ENCODE measurements at regions not wholly inside any gene's neighbourhood (a gene's known extent, or its start where the extent isn't known, plus 50 kb on each side); places are given as distances from the start of the nearest gene placed in this dataset.

DNA sequence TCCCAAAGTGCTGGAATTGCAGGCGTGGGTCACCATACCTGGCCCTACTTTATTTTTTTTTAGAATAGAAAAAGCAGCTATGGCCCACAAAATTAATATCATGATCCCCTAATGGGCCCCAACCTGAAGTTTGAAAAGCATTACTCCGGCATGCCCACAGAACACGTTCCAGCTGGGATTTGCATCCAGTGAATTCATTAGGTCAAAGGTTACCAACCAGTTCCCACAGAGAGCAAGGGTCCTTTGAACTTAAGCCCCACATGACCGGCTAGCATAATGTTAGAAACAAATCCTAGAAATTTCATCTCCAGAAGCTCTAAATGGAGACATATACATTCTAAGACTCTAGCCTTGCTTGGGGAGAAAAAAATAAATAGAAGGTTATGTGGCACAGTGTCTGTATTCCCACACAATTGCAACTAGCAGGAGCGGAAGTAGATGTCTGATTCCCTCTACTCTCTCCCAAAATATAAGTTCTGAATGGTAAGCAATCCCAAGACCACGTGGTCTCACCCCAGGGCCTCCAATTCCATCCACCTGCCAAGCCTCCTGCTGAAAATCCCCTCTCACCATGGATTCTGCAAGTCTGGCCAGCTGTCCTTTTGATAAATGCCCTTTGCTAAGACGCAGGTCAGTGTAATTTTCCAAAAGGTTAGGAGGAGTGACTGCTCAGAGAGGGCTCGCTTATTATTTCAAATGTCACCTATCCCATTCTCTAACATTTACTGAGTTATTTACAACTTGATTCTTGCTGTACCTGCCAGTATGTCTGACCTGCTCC lies 395.8 kb downstream of the NPIPA8 start:
- TF ChIP-seq ZNF350 (tag by site-specific recombination; IDR thresholded peaks at IDR 0.05) = no peak
- TF ChIP-seq ZNF140 (tag by site-specific recombination; IDR thresholded peaks at IDR 0.05) = no peak
- TF ChIP-seq ZNF26 (tag by site-specific recombination; IDR thresholded peaks at IDR 0.05) = no peak
- no peak for TF ChIP-seq ZNF777 (tag by site-specific recombination; IDR thresholded peaks at IDR 0.05; ENCODE audit: borderline replicate concordance)
- no peak for TF ChIP-seq ZBTB17 (tag by site-specific recombination; IDR thresholded peaks at IDR 0.05)
- TF ChIP-seq ZNF433 (tag by site-specific recombination; IDR thresholded peaks at IDR 0.05; ENCODE audit: low read depth) = no peak
- TF ChIP-seq ZNF266 (tag by site-specific recombination; IDR thresholded peaks at IDR 0.05; ENCODE audit: low read depth) = no peak
- no peak for TF ChIP-seq ZNF37A (tag by site-specific recombination; IDR thresholded peaks at IDR 0.05)
- no peak for TF ChIP-seq ZNF248 (tag by site-specific recombination; IDR thresholded peaks at IDR 0.05)
- TF ChIP-seq ZNF157 (tag by site-specific recombination; IDR thresholded peaks at IDR 0.05) = no peak
- TF ChIP-seq ZNF18 (tag by site-specific recombination; IDR thresholded peaks at IDR 0.05) = no peak
- no peak for TF ChIP-seq PBX3 (CRISPR knock-in tag; IDR thresholded peaks at IDR 0.05)
- no peak for TF ChIP-seq ZNF548 (tag by site-specific recombination; IDR thresholded peaks at IDR 0.05)
- no peak for TF ChIP-seq BCL11A (tag by site-specific recombination; IDR thresholded peaks at IDR 0.05; ENCODE audit: low read depth)
- no peak for TF ChIP-seq ZNF112 (tag by site-specific recombination; IDR thresholded peaks at IDR 0.05)
- TF ChIP-seq, protein P1, sequence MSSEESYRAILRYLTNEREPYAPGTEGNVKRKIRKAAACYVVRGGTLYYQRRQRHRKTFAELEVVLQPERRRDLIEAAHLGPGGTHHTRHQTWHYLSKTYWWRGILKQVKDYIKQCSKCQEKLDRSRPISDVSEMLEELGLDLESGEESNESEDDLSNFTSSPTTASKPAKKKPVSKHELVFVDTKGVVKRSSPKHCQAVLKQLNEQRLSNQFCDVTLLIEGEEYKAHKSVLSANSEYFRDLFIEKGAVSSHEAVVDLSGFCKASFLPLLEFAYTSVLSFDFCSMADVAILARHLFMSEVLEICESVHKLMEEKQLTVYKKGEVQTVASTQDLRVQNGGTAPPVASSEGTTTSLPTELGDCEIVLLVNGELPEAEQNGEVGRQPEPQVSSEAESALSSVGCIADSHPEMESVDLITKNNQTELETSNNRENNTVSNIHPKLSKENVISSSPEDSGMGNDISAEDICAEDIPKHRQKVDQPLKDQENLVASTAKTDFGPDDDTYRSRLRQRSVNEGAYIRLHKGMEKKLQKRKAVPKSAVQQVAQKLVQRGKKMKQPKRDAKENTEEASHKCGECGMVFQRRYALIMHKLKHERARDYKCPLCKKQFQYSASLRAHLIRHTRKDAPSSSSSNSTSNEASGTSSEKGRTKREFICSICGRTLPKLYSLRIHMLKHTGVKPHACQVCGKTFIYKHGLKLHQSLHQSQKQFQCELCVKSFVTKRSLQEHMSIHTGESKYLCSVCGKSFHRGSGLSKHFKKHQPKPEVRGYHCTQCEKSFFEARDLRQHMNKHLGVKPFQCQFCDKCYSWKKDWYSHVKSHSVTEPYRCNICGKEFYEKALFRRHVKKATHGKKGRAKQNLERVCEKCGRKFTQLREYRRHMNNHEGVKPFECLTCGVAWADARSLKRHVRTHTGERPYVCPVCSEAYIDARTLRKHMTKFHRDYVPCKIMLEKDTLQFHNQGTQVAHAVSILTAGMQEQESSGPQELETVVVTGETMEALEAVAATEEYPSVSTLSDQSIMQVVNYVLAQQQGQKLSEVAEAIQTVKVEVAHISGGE (tag by site-specific recombination; conservative IDR thresholded peaks at IDR 0.05; ENCODE audit: low read depth) = no peak
- no peaks in the 10 kb centered on the region for H3K4me1 ChIP-seq (ENCODE audit: control insufficient read depth, insufficient read depth, low read length)
- ChIA-PET CTCF (no interaction called here), POLR2A (no interaction called here)
- no peak overlapping the region for H3K4me3 ChIP-seq (ENCODE audit: low read depth, low read length)
- no peaks in the 10 kb centered on the region for H3K9me3 ChIP-seq (ENCODE audit: control insufficient read depth, insufficient read depth, low read depth, low read length)
- no peak overlapping the region for H3K27ac ChIP-seq (ENCODE audit: extremely low read depth, low read depth, low read length)
- no peaks in the 10 kb centered on the region for H3K36me3 ChIP-seq (ENCODE audit: control insufficient read depth in 2 of 2, insufficient read depth in 1 of 2, low read length in 2 of 2)

DNA sequence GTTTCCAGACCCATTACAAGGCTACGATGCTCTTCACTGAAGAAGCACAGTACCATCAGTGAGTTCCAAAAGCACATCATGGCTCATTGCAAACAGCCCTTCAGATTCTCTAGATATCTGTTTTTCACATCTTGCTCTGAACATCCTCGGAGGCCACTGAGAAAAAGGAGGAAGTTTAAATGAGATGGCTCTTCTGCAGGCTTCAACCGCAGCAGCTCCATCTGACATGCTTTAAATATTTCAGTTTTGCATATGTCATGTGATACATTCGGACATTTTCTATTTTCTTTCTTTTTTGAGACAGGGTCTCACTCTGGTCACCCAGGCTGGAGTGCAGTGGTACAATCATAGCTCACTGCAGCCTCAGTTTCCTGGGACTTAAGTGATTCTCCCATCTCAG lies 396.8 kb downstream of the NPIPA8 start:
- Histone ChIP-seq H3K4me1 (ENCODE audit: control insufficient read depth, insufficient read depth, low read length) (no peaks in the 10 kb centered on the region), H3K36me3 (ENCODE audit: control insufficient read depth in 2 of 2, insufficient read depth in 1 of 2, low read length in 2 of 2) (no peaks in the 10 kb centered on the region), H3K4me3 (ENCODE audit: low read depth, low read length) (no peak overlapping the region), H3K9me3 (ENCODE audit: control insufficient read depth, insufficient read depth, low read depth, low read length) (no peaks in the 10 kb centered on the region), H3K27ac (ENCODE audit: extremely low read depth, low read depth, low read length) (no peak overlapping the region)
- POLR2A ChIA-PET = no interaction called here
- CTCF ChIA-PET = no interaction called here
- TF ChIP-seq, protein P2, sequence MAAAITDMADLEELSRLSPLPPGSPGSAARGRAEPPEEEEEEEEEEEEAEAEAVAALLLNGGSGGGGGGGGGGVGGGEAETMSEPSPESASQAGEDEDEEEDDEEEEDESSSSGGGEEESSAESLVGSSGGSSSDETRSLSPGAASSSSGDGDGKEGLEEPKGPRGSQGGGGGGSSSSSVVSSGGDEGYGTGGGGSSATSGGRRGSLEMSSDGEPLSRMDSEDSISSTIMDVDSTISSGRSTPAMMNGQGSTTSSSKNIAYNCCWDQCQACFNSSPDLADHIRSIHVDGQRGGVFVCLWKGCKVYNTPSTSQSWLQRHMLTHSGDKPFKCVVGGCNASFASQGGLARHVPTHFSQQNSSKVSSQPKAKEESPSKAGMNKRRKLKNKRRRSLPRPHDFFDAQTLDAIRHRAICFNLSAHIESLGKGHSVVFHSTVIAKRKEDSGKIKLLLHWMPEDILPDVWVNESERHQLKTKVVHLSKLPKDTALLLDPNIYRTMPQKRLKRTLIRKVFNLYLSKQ (tag by site-specific recombination; IDR thresholded peaks at IDR 0.05; ENCODE audit: borderline replicate concordance) = no peak
- no peak for TF ChIP-seq ZNF133 (tag by site-specific recombination; IDR thresholded peaks at IDR 0.05)
- no peak for TF ChIP-seq ZNF211 (tag by site-specific recombination; IDR thresholded peaks at IDR 0.05; ENCODE audit: low read depth)
- TF ChIP-seq ZBTB17 (tag by site-specific recombination; IDR thresholded peaks at IDR 0.05) = no peak
- TF ChIP-seq ZNF132 (tag by site-specific recombination; IDR thresholded peaks at IDR 0.05; ENCODE audit: borderline replicate concordance) = no peak
